ENCODE measurements at regions not wholly inside any gene's neighbourhood (a gene's known extent, or its start where the extent isn't known, plus 50 kb on each side); places are given as distances from the start of the nearest gene placed in this dataset.

- TF ChIP-seq TARDBP (IDR thresholded peaks at IDR 0.05) (no peak), FOXM1 (IDR thresholded peaks at IDR 0.05; ENCODE audit: borderline replicate concordance) (no peak), FOXA1 (IDR thresholded peaks at IDR 0.05) (no peak), SP1 (IDR thresholded peaks at IDR 0.05) (no peak), NFRKB (IDR thresholded peaks at IDR 0.05) (no peak), BHLHE40 (IDR thresholded peaks at IDR 0.05; ENCODE audit: borderline replicate concordance) (no peak), ARNT (IDR thresholded peaks at IDR 0.05) (no peak)
- DNase-seq (ENCODE audit: extremely low spot score) = no peak
- POLR2A ChIA-PET = no interaction called here
- CTCF ChIA-PET = interaction anchor here (1.1 kb wide), 1 partner anchor 10 kb away, joined by 5 read pairs; no protein-coding TSS in a partner anchor
These were observed 819.9 kb upstream of the PIK3C3 start for GRCh38 chr18:41135146-41135545.

- POLR2A ChIA-PET = no interaction called here
- CTCF ChIA-PET = interaction anchor here (1.1 kb wide), 1 partner anchor 9 kb away, joined by 5 read pairs; no protein-coding TSS in a partner anchor
- no peak for DNase-seq (ENCODE audit: extremely low spot score)
- TF ChIP-seq SP1 (IDR thresholded peaks at IDR 0.05) = no peak
- TF ChIP-seq ARNT (IDR thresholded peaks at IDR 0.05) = no peak
- no peak for TF ChIP-seq BHLHE40 (IDR thresholded peaks at IDR 0.05; ENCODE audit: borderline replicate concordance)
- TF ChIP-seq TARDBP (IDR thresholded peaks at IDR 0.05) = no peak
- TF ChIP-seq HDGF (IDR thresholded peaks at IDR 0.05; ENCODE audit: borderline replicate concordance) = no peak
- TF ChIP-seq FOXM1 (IDR thresholded peaks at IDR 0.05; ENCODE audit: borderline replicate concordance) = no peak
- TF ChIP-seq NFRKB (IDR thresholded peaks at IDR 0.05) = no peak
- TF ChIP-seq FOXA1 (IDR thresholded peaks at IDR 0.05) = no peak
- TF ChIP-seq CTBP1 (IDR thresholded peaks at IDR 0.05; ENCODE audit: borderline replicate concordance) = no peak
- TF ChIP-seq ZNF384 (IDR thresholded peaks at IDR 0.05) = no peak
- no peak for TF ChIP-seq SUZ12 (IDR thresholded peaks at IDR 0.05)
- no peak for TF ChIP-seq LEF1 (IDR thresholded peaks at IDR 0.05; ENCODE audit: borderline replicate concordance)
- no peak for TF ChIP-seq PKNOX1 (IDR thresholded peaks at IDR 0.05)
- TF ChIP-seq FOXK2 (IDR thresholded peaks at IDR 0.05) = no peak
- TF ChIP-seq L3MBTL2 (conservative IDR thresholded peaks at IDR 0.05) = no peak
- TF ChIP-seq ELF4 (IDR thresholded peaks at IDR 0.05) = no peak
These were observed 820.6 kb upstream of the PIK3C3 start for GRCh38 chr18:41134426-41134825.

- POLR2A ChIA-PET = no interaction called here
- CTCF ChIA-PET = no interaction called here
- DNase-seq (ENCODE audit: extremely low spot score) = no peak
- TF ChIP-seq FOXK2 (IDR thresholded peaks at IDR 0.05) (no peak), PKNOX1 (IDR thresholded peaks at IDR 0.05) (no peak), ZNF384 (IDR thresholded peaks at IDR 0.05) (no peak), HDGF (IDR thresholded peaks at IDR 0.05; ENCODE audit: borderline replicate concordance) (no peak), FOXA1 (IDR thresholded peaks at IDR 0.05) (no peak), ARNT (IDR thresholded peaks at IDR 0.05) (no peak), CTBP1 (IDR thresholded peaks at IDR 0.05; ENCODE audit: borderline replicate concordance) (no peak), NFRKB (IDR thresholded peaks at IDR 0.05) (no peak), SUZ12 (IDR thresholded peaks at IDR 0.05) (no peak)
These were observed 824.0 kb upstream of the PIK3C3 start for GRCh38 chr18:41131050-41131449.

- no peak for DNase-seq (ENCODE audit: extremely low spot score)
- no peak for TF ChIP-seq ELF4 (IDR thresholded peaks at IDR 0.05)
- TF ChIP-seq CTBP1 (IDR thresholded peaks at IDR 0.05; ENCODE audit: borderline replicate concordance) = no peak
- TF ChIP-seq BHLHE40 (IDR thresholded peaks at IDR 0.05; ENCODE audit: borderline replicate concordance) = no peak
- ChIA-PET POLR2A (no interaction called here), CTCF (no interaction called here)
These were observed 826.5 kb upstream of the PIK3C3 start for GRCh38 chr18:41128545-41128944.

- DNase-seq (ENCODE audit: extremely low spot score) = no peak
- POLR2A ChIA-PET = no interaction called here
- TF ChIP-seq NFRKB (IDR thresholded peaks at IDR 0.05) (no peak), CTBP1 (IDR thresholded peaks at IDR 0.05; ENCODE audit: borderline replicate concordance) (no peak), FOXM1 (IDR thresholded peaks at IDR 0.05; ENCODE audit: borderline replicate concordance) (no peak), FOXK2 (IDR thresholded peaks at IDR 0.05) (no peak), HDGF (IDR thresholded peaks at IDR 0.05; ENCODE audit: borderline replicate concordance) (no peak), TARDBP (IDR thresholded peaks at IDR 0.05) (no peak), FOXA1 (IDR thresholded peaks at IDR 0.05) (no peak), ZNF384 (IDR thresholded peaks at IDR 0.05) (no peak), SP1 (IDR thresholded peaks at IDR 0.05) (no peak), L3MBTL2 (conservative IDR thresholded peaks at IDR 0.05) (no peak), ARNT (IDR thresholded peaks at IDR 0.05) (no peak), BHLHE40 (IDR thresholded peaks at IDR 0.05; ENCODE audit: borderline replicate concordance) (no peak), SUZ12 (IDR thresholded peaks at IDR 0.05) (no peak), LEF1 (IDR thresholded peaks at IDR 0.05; ENCODE audit: borderline replicate concordance) (no peak), PKNOX1 (IDR thresholded peaks at IDR 0.05) (no peak), ELF4 (IDR thresholded peaks at IDR 0.05) (no peak)
- CTCF ChIA-PET = no interaction called here
These were observed 826.9 kb upstream of the PIK3C3 start for GRCh38 chr18:41128126-41128525.

GRCh38 chr18:41126541-41127235, 828.3 kb upstream of the PIK3C3 start:
- DNase-seq (ENCODE audit: extremely low spot score) = no peak
- ChIA-PET CTCF (no interaction called here), POLR2A (no interaction called here)
- TF ChIP-seq FOXM1 (IDR thresholded peaks at IDR 0.05; ENCODE audit: borderline replicate concordance) (no peak), PKNOX1 (IDR thresholded peaks at IDR 0.05) (no peak), ZNF384 (IDR thresholded peaks at IDR 0.05) (no peak), FOXA1 (IDR thresholded peaks at IDR 0.05) (no peak), FOXK2 (IDR thresholded peaks at IDR 0.05) (no peak), ARNT (IDR thresholded peaks at IDR 0.05) (no peak), LEF1 (IDR thresholded peaks at IDR 0.05; ENCODE audit: borderline replicate concordance) (no peak), SUZ12 (IDR thresholded peaks at IDR 0.05) (no peak)

All from HEK293T (cell line).